Adrenal gland (tissue), 5 donors: ENCODE measurements at regions not wholly inside any gene's neighbourhood (a gene's known extent, or its start where the extent isn't known, plus 50 kb on each side); places are given as distances from the start of the nearest gene placed in this dataset.

ENCODE experiments used
- CTCF ChIP-seq, 6 experiments: fragments of 450-650 bp in 4 of 6; fragments of 200-600 bp in 2 of 6; sonication (generic) in 1 of 6; IDR thresholded peaks; 1 replicate in 5 of 6; 2 replicates in 1 of 6; pipeline versions ENCODE4 v1.5.1 to v1.8.0; 2016 to 2021; ENCODE audit warnings: antibody characterized with exemption in 6 of 6, mild to moderate bottlenecking in 2 of 6, moderate library complexity in 1 of 6
- POLR2A ChIP-seq, 2 donors: fragments of 450-650 bp; IDR thresholded peaks; one replicate each; pipeline ENCODE4 v1.6.1; 2017; ENCODE audit warnings: antibody characterized with exemption in 2 of 2, mild to moderate bottlenecking in 2 of 2, moderate library complexity in 1 of 2
- donor health status: DM: no; HTN: no; CAD: no.

GRCh38 chrX:43581167-43581566 lies 74.9 kb upstream of the MAOA start:
- no peak for TF ChIP-seq CTCF (IDR thresholded peaks at IDR 0.05)
- TF ChIP-seq POLR2A (IDR thresholded peaks at IDR 0.05), result no peak
